GM04504 (cell line): ENCODE measurements at regions not wholly inside any gene's neighbourhood (a gene's known extent, or its start where the extent isn't known, plus 50 kb on each side); places are given as distances from the start of the nearest gene placed in this dataset.

Experiments
- DNase-seq: peaks from one replicate; pipeline ENCODE4 v3.0.0-alpha.2; 2012; ENCODE audit warnings: low read depth

- no peak for DNase-seq
These were observed 91.2 kb upstream of the SPATA31C2 start for GRCh38 chr9:88229434-88229833.

GRCh38 chr9:88224938-88225337 lies 86.7 kb upstream of the SPATA31C2 start:
- DNase-seq = no peak

GRCh38 chr9:88221105-88221504 lies 82.8 kb upstream of the SPATA31C2 start:
- DNase-seq = no peak

DNA sequence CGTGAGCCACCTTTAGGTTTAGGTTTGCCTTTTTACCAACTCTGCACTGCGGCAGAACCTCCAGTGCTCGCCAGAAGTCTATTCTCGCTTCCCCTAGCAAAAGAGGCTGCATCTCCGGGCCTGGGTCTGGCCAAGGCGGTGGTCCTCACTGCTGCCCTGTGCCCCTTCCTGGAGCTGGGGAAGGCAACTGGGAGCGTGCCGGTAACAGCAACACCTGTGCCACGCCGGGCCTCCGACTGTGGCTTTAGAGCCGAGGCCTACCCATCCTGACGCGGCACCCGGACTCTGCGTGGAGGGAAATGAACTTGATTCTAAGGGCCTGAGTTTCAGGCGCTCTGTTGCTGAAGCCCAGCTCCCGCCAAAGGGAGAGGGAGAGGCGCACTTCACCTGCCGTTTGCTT lies 82.4 kb upstream of the SPATA31C2 start:
- no peak for DNase-seq

- DNase-seq = no peak
These were observed 81.3 kb upstream of the SPATA31C2 start for GRCh38 chr9:88219601-88220000.

DNA sequence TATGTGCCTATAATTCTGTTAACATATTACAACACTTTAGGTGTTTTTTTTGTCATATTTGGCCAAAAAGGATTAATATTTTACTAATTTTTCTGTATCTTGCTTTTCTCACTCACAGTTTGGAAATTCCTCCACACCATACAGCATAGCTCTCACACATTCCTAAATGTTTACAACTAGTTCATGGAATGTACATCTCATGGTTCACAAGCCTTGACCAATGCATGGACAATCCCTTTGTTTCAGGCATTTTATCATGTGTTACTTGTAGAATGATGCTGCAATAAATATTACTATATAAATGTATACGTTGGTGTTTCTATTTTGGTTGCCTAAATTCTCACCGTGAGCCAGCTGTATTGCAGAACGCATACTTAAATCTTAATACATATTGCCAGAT lies 80.5 kb upstream of the SPATA31C2 start:
- no peak for DNase-seq

DNA sequence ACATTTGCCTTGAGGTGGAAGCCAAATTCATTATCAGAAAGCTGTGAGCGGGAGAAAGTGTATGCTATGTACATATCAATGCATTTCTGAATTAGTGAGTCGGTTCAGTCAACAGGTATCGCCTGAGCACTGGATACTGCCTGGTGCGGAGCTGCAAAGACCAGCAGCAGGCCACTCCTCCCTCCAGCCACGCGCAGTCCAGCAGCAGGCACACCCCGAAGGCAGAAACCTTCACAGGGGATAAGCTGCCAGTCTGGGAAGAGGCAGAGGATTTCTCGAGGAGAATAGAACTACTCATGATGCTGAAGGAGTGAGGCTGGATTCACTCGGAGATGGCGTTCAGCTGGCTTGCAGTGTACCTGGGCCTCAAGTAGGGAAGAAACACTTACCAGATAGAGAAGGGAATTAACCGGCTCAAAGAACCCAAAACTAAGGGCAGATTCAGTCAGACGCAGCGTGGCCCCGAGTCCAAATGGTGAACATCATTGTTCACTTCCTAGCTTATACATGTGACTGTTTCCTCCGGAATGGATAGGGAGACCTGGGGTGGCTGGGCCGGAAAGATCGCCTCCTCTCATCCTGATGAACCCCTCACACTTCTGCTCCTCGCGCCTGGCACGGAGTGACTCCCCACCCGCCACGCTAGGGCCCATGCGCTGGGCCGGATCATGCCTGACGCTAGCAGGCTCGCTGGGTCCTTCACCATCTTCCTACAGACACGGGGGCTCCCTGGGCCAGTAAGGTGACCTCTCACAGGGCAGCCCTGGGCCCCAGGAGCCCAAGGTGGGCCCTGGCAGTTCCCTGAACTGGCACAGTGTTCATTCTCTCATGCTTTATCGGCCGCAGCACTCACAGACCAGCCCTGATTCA lies 78.1 kb upstream of the SPATA31C2 start:
- DNase-seq = no peak

DNA sequence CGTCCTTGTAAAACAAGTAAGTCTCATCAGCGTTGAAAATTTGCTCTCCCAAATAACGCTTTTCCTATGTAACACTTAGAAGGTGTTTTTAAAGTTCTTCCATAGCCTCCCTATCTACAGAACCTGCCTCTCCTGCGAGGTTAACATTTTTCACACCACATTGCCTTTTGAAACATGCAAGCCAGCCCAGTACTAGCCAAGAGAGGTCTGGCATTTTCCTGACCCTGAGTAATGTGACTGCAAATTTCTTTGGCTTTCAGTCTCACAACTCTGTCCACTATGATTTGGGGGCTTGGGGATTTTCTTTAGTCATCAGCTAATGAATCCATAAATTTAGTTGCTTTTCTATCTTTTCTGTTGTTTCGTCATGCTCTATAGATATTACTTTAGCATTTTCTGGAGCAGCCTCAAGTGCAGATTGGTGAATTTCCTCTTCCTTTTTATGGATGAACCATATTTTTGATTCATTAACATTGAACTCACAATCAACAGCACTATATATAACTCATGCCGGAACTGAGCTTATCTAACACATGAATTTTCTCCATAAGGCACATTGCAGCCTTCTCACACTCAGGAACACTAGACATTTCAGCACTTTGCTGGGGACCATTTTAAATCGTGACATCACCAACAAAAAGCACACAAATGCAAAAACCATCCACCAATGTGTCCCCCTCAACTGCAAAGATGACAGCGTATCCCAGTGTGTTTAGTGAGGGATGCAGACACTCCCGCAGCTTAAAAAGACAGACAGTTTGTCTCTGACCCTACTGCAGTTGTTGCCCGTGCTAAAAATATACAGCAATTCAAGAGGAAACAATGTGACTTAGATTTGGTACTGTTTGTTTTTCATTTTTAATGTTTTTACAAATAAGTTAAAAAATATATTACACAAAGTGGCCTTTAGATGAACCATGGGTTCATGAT lies 77.2 kb upstream of the SPATA31C2 start:
- no peak for DNase-seq

- no peak for DNase-seq
These were observed 64.0 kb upstream of the SPATA31C2 start for GRCh38 chr9:88202321-88202720.

DNA sequence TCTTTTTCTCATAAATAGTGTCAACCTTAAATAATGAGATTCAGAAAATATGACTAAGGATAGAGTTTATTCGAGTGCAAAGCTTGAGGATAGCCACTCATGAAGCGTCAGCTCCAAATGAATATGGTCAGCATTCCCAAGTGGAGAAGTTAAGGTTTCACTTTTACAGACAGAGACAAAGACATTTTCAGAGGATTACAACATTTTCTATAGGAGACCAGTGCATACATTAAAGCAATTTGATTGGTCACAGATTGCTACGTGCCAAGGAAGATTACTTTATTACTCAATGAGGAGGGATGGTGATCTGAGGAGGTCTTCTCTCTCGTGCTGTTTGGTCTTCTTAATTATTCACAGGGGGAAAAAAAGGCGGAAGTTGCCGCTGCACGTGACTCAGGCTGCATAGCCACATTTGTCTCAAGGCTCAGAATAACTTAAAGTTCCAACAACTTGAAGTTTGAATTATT lies 60.1 kb upstream of the SPATA31C2 start:
- DNase-seq = no peak

GRCh38 chr9:88197781-88198340 lies 59.6 kb upstream of the SPATA31C2 start:
- peak; percentile 90 for DNase-seq

- peak; percentile 57 for DNase-seq
These were observed 58.7 kb upstream of the SPATA31C2 start for GRCh38 chr9:88197016-88197415.

GRCh38 chr9:88196142-88196790 lies 58.0 kb upstream of the SPATA31C2 start:
- no peak for DNase-seq

GRCh38 chr9:88193766-88194165 lies 55.5 kb upstream of the SPATA31C2 start:
- no peak for DNase-seq

DNA sequence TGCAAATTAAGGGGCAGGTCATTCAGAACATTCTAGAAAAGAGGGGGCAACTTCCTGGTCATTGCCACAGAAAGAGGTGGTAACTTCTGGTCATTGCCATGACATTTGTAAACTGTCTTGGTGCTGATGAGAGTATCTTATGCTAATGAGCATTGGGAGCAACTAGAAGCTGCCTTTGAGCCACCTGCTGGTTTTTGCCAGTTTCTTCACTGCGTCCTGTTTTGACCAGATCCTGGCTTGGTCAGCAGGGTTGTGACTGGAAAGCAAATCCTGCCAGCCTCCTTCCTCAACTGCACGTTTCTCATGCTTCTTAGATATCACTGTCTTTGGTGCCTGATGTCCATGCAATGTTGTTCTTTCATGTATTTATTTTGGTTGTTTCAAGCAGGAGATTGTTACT lies 53.2 kb upstream of the SPATA31C2 start:
- no peak for DNase-seq

DNA sequence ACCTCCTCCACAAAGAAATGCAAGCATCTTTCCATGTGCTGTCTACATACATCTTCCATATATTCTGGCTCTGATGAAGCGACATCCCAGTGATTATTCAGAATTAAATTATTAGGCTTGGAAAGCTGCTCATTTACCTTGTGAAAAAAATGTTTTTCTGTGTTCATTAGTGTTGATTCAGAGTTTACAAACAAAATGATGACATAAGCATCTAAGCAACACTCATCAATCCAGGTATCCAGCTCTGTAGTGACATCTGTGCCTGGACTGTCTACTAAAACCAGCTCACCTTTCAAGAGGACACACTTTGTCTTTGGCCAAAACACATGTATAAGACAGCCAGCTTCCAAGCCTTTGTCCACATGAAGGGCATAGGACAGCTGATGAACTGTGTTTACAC lies 51.1 kb upstream of the SPATA31C2 start:
- DNase-seq = no peak
